ENCODE measurements at regions not wholly inside any gene's neighbourhood (a gene's known extent, or its start where the extent isn't known, plus 50 kb on each side); places are given as distances from the start of the nearest gene placed in this dataset.

DNA sequence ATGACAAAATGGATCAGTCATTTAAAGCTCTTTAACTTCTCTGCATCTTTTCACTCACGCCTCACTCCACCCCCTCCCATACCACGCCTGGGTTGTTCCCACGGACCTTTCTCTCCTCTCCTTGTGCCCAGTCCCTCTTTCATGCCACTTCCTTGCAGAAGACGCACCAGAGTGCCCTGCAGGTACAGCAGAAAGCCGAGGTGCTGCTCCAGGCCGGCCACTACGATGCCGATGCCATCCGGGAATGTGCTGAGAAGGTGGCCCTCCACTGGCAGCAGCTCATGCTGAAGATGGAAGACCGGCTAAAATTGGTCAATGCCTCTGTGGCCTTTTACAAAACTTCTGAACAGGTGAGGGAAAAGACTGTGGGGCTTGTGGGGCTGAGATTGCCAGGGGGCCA, 296.1 kb upstream of the UMPS start:
- DNase-seq (ENCODE audit: low read depth) = no peak
- TF ChIP-seq, protein P1, sequence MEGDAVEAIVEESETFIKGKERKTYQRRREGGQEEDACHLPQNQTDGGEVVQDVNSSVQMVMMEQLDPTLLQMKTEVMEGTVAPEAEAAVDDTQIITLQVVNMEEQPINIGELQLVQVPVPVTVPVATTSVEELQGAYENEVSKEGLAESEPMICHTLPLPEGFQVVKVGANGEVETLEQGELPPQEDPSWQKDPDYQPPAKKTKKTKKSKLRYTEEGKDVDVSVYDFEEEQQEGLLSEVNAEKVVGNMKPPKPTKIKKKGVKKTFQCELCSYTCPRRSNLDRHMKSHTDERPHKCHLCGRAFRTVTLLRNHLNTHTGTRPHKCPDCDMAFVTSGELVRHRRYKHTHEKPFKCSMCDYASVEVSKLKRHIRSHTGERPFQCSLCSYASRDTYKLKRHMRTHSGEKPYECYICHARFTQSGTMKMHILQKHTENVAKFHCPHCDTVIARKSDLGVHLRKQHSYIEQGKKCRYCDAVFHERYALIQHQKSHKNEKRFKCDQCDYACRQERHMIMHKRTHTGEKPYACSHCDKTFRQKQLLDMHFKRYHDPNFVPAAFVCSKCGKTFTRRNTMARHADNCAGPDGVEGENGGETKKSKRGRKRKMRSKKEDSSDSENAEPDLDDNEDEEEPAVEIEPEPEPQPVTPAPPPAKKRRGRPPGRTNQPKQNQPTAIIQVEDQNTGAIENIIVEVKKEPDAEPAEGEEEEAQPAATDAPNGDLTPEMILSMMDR (IDR thresholded peaks at IDR 0.05; ENCODE audit: control insufficient read depth, insufficient read depth, low read depth, low read length, missing control alignments) = no peak
- H3K4me3 ChIP-seq (ENCODE audit: control insufficient read depth, low read depth, low read length) = no peak overlapping the region

- H3K4me3 ChIP-seq (ENCODE audit: control insufficient read depth, low read depth, low read length) = no peak overlapping the region
- DNase-seq (ENCODE audit: low read depth) = no peak
- TF ChIP-seq, protein P1 (IDR thresholded peaks at IDR 0.05; ENCODE audit: control insufficient read depth, insufficient read depth, low read depth, low read length, missing control alignments) = no peak
Observed at GRCh38 chr3:124435467-124435866, 294.8 kb upstream of the UMPS start.

DNA sequence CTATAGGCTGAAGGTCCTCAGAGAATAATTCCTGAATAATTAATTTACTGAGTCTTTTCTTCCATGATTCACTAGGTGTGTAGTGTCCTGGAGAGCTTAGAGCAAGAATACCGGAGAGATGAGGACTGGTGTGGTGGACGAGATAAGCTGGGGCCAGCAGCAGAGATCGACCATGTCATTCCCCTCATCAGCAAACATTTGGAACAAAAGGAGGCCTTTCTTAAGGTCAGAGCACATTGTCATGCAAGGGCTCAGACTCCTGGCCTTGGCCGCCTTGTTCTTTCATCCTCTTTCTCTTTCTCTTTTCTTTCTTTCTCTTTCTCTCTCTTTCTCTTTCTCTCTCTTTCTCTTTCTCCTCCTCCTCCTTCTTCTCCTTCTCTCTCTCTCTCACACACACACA, 291.4 kb upstream of the UMPS start:
- TF ChIP-seq, protein P1 (IDR thresholded peaks at IDR 0.05; ENCODE audit: control insufficient read depth, insufficient read depth, low read depth, low read length, missing control alignments) = no peak
- no peak overlapping the region for H3K4me3 ChIP-seq (ENCODE audit: control insufficient read depth, low read depth, low read length)
- no peak for DNase-seq (ENCODE audit: low read depth)

- H3K4me3 ChIP-seq (ENCODE audit: control insufficient read depth, low read depth, low read length) = no peak overlapping the region
- TF ChIP-seq, protein P1 (IDR thresholded peaks at IDR 0.05; ENCODE audit: control insufficient read depth, insufficient read depth, low read depth, low read length, missing control alignments) = no peak
- DNase-seq (ENCODE audit: low read depth) = no peak
Observed at GRCh38 chr3:124439603-124440002, 290.6 kb upstream of the UMPS start.

GRCh38 chr3:124441766-124442165, 288.5 kb upstream of the UMPS start:
- DNase-seq (ENCODE audit: low read depth) = no peak
- TF ChIP-seq, protein P1 (IDR thresholded peaks at IDR 0.05; ENCODE audit: control insufficient read depth, insufficient read depth, low read depth, low read length, missing control alignments) = no peak
- no peak overlapping the region for H3K4me3 ChIP-seq (ENCODE audit: control insufficient read depth, low read depth, low read length)

- no peak overlapping the region for H3K4me3 ChIP-seq (ENCODE audit: control insufficient read depth, low read depth, low read length)
- DNase-seq (ENCODE audit: low read depth) = no peak
- TF ChIP-seq, protein P1 (IDR thresholded peaks at IDR 0.05; ENCODE audit: control insufficient read depth, insufficient read depth, low read depth, low read length, missing control alignments) = no peak
Observed at GRCh38 chr3:124442463-124442862, 287.8 kb upstream of the UMPS start.

- DNase-seq (ENCODE audit: low read depth) = no peak
- TF ChIP-seq, protein P1 (IDR thresholded peaks at IDR 0.05; ENCODE audit: control insufficient read depth, insufficient read depth, low read depth, low read length, missing control alignments) = no peak
Observed at GRCh38 chr3:124443446-124443845, 286.8 kb upstream of the UMPS start.

More at GRCh38 chr3:124443446-124443845, 286.8 kb upstream of the UMPS start:
- no peak overlapping the region for H3K4me3 ChIP-seq (ENCODE audit: control insufficient read depth, low read depth, low read length)
